Liver (tissue), 8 donors: ENCODE measurements at regions not wholly inside any gene's neighbourhood (a gene's known extent, or its start where the extent isn't known, plus 50 kb on each side); places are given as distances from the start of the nearest gene placed in this dataset.

Experiments used
- DNase-seq: peaks from one replicate; pipeline ENCODE4 v3.0.0-alpha.2; 2017; ENCODE audit warnings: low spot score
- H3K27ac ChIP-seq, 2 donors: one replicate each; pipeline ENCODE4 v1.7.0; 2013; ENCODE audit warnings: inconsistent platforms in 2 of 2, low read length in 2 of 2, control low read depth in 1 of 2, low read depth in 1 of 2, mild to moderate bottlenecking in 1 of 2
- H3K27me3 ChIP-seq, 4 donors: one replicate each; pipeline versions ENCODE4 v1.6.1 to v1.7.0; 2013; ENCODE audit warnings: low read length in 3 of 4, inconsistent platforms in 1 of 4, mild to moderate bottlenecking in 1 of 4, moderate library complexity in 1 of 4; ENCODE audit not compliant: control insufficient read depth in 4 of 4, insufficient read depth in 4 of 4
- H3K36me3 ChIP-seq, 4 donors: one replicate each; pipeline versions ENCODE4 v1.6.1 to v1.7.0; 2013; ENCODE audit warnings: low read length in 3 of 4, mild to moderate bottlenecking in 3 of 4, low read depth in 1 of 4, moderate library complexity in 1 of 4; ENCODE audit not compliant: control insufficient read depth in 4 of 4, insufficient read depth in 3 of 4
- H3K4me1 ChIP-seq, 4 donors: one replicate each; pipeline versions ENCODE4 v1.6.1 to v1.7.0; 2013; ENCODE audit warnings: low read length in 3 of 4, mild to moderate bottlenecking in 3 of 4, moderate library complexity in 1 of 4; ENCODE audit not compliant: control insufficient read depth in 4 of 4, insufficient read depth in 4 of 4
- H3K4me3 ChIP-seq, 3 donors: one replicate each; pipeline versions ENCODE4 v1.6.1 to v1.7.0; 2013; ENCODE audit warnings: low read length in 3 of 3, control low read depth in 1 of 3, low read depth in 1 of 3, mild to moderate bottlenecking in 1 of 3
- H3K9ac ChIP-seq, 2 donors: one replicate each; pipeline ENCODE4 v1.7.0; 2013; ENCODE audit warnings: low read length in 2 of 2, mild to moderate bottlenecking in 2 of 2, moderate library complexity in 2 of 2, control low read depth in 1 of 2, low read depth in 1 of 2
- H3K9me3 ChIP-seq, 4 donors: one replicate each; pipeline versions ENCODE4 v1.6.1 to v1.7.0; 2013; ENCODE audit warnings: low read length in 3 of 4; ENCODE audit not compliant: control insufficient read depth in 4 of 4
- EGR1 ChIP-seq, 2 donors: IDR thresholded peaks; 2 replicates each; pipeline ENCODE4 v1.6.1; 2016 to 2018; ENCODE audit warnings: antibody characterized with exemption in 2 of 2, low read depth in 2 of 2
- FOXA1 ChIP-seq: IDR thresholded peaks from 2 replicates; pipeline ENCODE4 v1.6.1; 2016; ENCODE audit warnings: antibody characterized with exemption
- FOXA2 ChIP-seq: IDR thresholded peaks from 2 replicates; pipeline ENCODE4 v1.6.1; 2016; ENCODE audit warnings: antibody characterized with exemption
- GABPA ChIP-seq, 2 donors: IDR thresholded peaks in 1 of 2; conservative IDR thresholded peaks in 1 of 2; 2 replicates each; pipeline ENCODE4 v1.6.1; 2016; ENCODE audit warnings: antibody characterized with exemption in 2 of 2, mild to moderate bottlenecking in 1 of 2, moderate library complexity in 1 of 2
- HNF4A ChIP-seq, 2 donors: conservative IDR thresholded peaks; 2 replicates each; pipeline ENCODE4 v1.6.1; 2016; ENCODE audit warnings: antibody characterized with exemption in 2 of 2, mild to moderate bottlenecking in 2 of 2
- HNF4G ChIP-seq: IDR thresholded peaks from 2 replicates; pipeline ENCODE4 v1.6.1; 2016; ENCODE audit warnings: antibody characterized with exemption
- JUND ChIP-seq, 2 donors: IDR thresholded peaks; 2 replicates each; pipeline ENCODE4 v1.6.1; 2016; ENCODE audit warnings: antibody characterized with exemption in 2 of 2
- NR2F2 ChIP-seq: IDR thresholded peaks from 2 replicates; pipeline ENCODE4 v1.6.1; 2016; ENCODE audit warnings: antibody characterized with exemption
- RAD21 ChIP-seq, 2 donors: IDR thresholded peaks; 2 replicates each; pipeline ENCODE4 v1.6.1; 2016; ENCODE audit warnings: antibody characterized with exemption in 2 of 2, mild to moderate bottlenecking in 2 of 2
- RXRA ChIP-seq, 2 donors: IDR thresholded peaks; 2 replicates each; pipeline ENCODE4 v1.6.1; 2017 to 2018; ENCODE audit warnings: antibody characterized with exemption in 2 of 2, mild to moderate bottlenecking in 1 of 2
- SP1 ChIP-seq: IDR thresholded peaks from 2 replicates; pipeline ENCODE4 v1.6.1; 2018; ENCODE audit warnings: antibody characterized with exemption, mild to moderate bottlenecking
- TAF1 ChIP-seq: conservative IDR thresholded peaks from 2 replicates; pipeline ENCODE4 v1.6.1; 2016; ENCODE audit warnings: antibody characterized with exemption, mild to moderate bottlenecking
- YY1 ChIP-seq: IDR thresholded peaks from 2 replicates; pipeline ENCODE4 v1.6.1; 2016; ENCODE audit warnings: antibody characterized with exemption, mild to moderate bottlenecking
- WGBS: extraction: QIAGEN DNeasy Blood & Tissue Kit; methylation state at CpG from one replicate; pipeline ENCODE4 v1.1.7; 2013; 5-methylcytosine and 5-hydroxymethylcytosine counted together
- TF ChIP-seq, protein P1 (sequence below): IDR thresholded peaks from 2 replicates; pipeline ENCODE4 v1.6.1; 2016; ENCODE audit warnings: antibody characterized with exemption, mild to moderate bottlenecking
- TF ChIP-seq, protein P2 (sequence below): fragments of 150-350 bp; IDR thresholded peaks from 2 replicates; pipeline ENCODE4 v1.5.1; 2017; ENCODE audit warnings: improper control_type of control experiment, low read depth, low read length; ENCODE audit not compliant: missing input control
- TF ChIP-seq, protein P3 (sequence below): IDR thresholded peaks from 2 replicates; pipeline ENCODE4 v1.6.1; 2016; ENCODE audit warnings: antibody characterized with exemption
- TF ChIP-seq, protein P4 (sequence below): IDR thresholded peaks from 2 replicates; pipeline ENCODE4 v1.6.1; 2016; ENCODE audit warnings: antibody characterized with exemption
- TF ChIP-seq, protein P5 (sequence below): IDR thresholded peaks from 2 replicates; pipeline ENCODE4 v1.6.1; 2016; ENCODE audit warnings: antibody characterized with exemption
- donor health status: healthy.
- donor health status: healthy.
- donor health status: healthy.
- donor health status: healthy.
- donor health status: healthy.

DNA sequence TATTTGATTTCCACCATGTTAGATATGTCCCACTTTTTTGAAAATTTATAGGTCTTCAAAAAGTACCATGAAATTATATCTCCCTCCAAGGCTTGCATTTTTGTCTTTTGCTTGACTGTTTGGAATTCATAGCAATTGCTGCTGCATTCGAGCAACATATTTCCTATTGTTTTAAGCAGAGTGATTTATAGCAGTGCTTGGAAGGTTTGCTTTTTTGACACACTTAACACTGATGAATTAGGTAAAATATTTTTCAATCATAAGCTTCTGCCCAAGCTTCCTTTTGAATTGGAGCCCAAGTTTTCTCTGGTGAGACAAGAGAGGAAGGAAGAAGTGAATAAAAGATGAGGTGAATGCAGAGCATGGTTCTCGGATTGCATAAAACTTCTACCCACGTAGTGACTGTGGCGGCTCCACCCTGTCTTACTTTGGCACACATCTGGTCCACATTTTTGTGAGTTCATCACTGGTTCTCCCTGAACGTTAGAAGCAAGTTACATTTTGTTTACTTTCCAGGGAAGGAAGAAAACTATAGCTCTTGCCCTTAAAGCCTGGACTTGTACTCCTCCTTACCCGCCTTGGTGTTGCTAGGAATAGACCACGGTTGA, 667.0 kb downstream of the TSN start:
- Histone ChIP-seq H3K4me1 (no peaks in the 10 kb centered on the region), H3K9ac (no peak overlapping the region), H3K27me3 (peaks cover 0 to 3% (median 0%) of the 10 kb centered on the region in 4 donors), H3K27ac (no peak overlapping the region), H3K9me3 (no peaks in the 10 kb centered on the region), H3K36me3 (no peaks in the 10 kb centered on the region), H3K4me3 (no peak overlapping the region)
- WGBS: 79% methylated on average over 7 of the region's 7 CpGs
- no peak for DNase-seq
- TF ChIP-seq FOXA2 (no peak), RAD21 (IDR thresholded peaks at IDR 0.05) (no peak), FOXA1 (no peak), RXRA (IDR thresholded peaks at IDR 0.05) (no peak), HNF4A (conservative IDR thresholded peaks at IDR 0.05) (no peak), JUND (IDR thresholded peaks at IDR 0.05) (no peak), NR2F2 (no peak), EGR1 (IDR thresholded peaks at IDR 0.05; ENCODE audit: low read depth in 2 of 2) (no peak), HNF4G (no peak), GABPA (IDR thresholded peaks at IDR 0.05 in 1 of 2, conservative IDR thresholded peaks at IDR 0.05 in 1 of 2) (no peak), YY1 (no peak), TAF1 (no peak), SP1 (no peak)
- TF ChIP-seq, protein P1, sequence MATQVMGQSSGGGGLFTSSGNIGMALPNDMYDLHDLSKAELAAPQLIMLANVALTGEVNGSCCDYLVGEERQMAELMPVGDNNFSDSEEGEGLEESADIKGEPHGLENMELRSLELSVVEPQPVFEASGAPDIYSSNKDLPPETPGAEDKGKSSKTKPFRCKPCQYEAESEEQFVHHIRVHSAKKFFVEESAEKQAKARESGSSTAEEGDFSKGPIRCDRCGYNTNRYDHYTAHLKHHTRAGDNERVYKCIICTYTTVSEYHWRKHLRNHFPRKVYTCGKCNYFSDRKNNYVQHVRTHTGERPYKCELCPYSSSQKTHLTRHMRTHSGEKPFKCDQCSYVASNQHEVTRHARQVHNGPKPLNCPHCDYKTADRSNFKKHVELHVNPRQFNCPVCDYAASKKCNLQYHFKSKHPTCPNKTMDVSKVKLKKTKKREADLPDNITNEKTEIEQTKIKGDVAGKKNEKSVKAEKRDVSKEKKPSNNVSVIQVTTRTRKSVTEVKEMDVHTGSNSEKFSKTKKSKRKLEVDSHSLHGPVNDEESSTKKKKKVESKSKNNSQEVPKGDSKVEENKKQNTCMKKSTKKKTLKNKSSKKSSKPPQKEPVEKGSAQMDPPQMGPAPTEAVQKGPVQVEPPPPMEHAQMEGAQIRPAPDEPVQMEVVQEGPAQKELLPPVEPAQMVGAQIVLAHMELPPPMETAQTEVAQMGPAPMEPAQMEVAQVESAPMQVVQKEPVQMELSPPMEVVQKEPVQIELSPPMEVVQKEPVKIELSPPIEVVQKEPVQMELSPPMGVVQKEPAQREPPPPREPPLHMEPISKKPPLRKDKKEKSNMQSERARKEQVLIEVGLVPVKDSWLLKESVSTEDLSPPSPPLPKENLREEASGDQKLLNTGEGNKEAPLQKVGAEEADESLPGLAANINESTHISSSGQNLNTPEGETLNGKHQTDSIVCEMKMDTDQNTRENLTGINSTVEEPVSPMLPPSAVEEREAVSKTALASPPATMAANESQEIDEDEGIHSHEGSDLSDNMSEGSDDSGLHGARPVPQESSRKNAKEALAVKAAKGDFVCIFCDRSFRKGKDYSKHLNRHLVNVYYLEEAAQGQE: no peak
- TF ChIP-seq, protein P2, sequence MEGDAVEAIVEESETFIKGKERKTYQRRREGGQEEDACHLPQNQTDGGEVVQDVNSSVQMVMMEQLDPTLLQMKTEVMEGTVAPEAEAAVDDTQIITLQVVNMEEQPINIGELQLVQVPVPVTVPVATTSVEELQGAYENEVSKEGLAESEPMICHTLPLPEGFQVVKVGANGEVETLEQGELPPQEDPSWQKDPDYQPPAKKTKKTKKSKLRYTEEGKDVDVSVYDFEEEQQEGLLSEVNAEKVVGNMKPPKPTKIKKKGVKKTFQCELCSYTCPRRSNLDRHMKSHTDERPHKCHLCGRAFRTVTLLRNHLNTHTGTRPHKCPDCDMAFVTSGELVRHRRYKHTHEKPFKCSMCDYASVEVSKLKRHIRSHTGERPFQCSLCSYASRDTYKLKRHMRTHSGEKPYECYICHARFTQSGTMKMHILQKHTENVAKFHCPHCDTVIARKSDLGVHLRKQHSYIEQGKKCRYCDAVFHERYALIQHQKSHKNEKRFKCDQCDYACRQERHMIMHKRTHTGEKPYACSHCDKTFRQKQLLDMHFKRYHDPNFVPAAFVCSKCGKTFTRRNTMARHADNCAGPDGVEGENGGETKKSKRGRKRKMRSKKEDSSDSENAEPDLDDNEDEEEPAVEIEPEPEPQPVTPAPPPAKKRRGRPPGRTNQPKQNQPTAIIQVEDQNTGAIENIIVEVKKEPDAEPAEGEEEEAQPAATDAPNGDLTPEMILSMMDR: no peak
- TF ChIP-seq, protein P3, sequence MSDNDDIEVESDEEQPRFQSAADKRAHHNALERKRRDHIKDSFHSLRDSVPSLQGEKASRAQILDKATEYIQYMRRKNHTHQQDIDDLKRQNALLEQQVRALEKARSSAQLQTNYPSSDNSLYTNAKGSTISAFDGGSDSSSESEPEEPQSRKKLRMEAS: no peak
- TF ChIP-seq, protein P4, sequence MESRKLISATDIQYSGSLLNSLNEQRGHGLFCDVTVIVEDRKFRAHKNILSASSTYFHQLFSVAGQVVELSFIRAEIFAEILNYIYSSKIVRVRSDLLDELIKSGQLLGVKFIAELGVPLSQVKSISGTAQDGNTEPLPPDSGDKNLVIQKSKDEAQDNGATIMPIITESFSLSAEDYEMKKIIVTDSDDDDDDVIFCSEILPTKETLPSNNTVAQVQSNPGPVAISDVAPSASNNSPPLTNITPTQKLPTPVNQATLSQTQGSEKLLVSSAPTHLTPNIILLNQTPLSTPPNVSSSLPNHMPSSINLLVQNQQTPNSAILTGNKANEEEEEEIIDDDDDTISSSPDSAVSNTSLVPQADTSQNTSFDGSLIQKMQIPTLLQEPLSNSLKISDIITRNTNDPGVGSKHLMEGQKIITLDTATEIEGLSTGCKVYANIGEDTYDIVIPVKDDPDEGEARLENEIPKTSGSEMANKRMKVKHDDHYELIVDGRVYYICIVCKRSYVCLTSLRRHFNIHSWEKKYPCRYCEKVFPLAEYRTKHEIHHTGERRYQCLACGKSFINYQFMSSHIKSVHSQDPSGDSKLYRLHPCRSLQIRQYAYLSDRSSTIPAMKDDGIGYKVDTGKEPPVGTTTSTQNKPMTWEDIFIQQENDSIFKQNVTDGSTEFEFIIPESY: no peak
- TF ChIP-seq, protein P5, sequence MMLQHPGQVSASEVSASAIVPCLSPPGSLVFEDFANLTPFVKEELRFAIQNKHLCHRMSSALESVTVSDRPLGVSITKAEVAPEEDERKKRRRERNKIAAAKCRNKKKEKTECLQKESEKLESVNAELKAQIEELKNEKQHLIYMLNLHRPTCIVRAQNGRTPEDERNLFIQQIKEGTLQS: no peak
